GM12892 (cell line): ENCODE measurements at regions not wholly inside any gene's neighbourhood (a gene's known extent, or its start where the extent isn't known, plus 50 kb on each side); places are given as distances from the start of the nearest gene placed in this dataset.

Experiments
- POLR2A ChIP-seq: IDR thresholded peaks from 2 replicates; pipeline ENCODE4 v1.6.1; 2011; ENCODE audit warnings: low read depth, low read length, control low read depth
- TAF1 ChIP-seq: IDR thresholded peaks from 2 replicates; pipeline ENCODE4 v1.6.1; 2011; ENCODE audit warnings: low read depth, mild to moderate bottlenecking, control low read depth, low read length, borderline replicate concordance

DNA sequence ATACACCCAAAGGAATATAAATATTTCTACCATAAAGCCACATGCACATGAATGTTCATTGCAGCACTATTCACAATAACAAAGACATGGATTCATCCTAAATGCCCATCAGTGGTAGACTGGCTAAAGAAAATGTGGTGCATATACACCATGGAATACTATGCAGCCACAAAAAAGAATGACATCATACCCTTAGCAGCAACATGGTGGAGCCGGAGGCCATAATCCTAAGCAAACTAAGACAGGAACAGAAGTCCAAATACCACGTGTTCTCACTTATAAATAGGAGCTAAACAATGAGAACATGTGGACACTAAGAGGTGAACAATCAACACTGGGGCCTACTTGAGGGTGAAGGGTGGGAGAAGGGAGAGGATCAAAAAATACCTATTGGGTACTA, 198.5 kb downstream of the BMP4 start:
- TF ChIP-seq POLR2A (no peak), TAF1 (no peak)
